ENCODE measurements at regions not wholly inside any gene's neighbourhood (a gene's known extent, or its start where the extent isn't known, plus 50 kb on each side); places are given as distances from the start of the nearest gene placed in this dataset.

DNA sequence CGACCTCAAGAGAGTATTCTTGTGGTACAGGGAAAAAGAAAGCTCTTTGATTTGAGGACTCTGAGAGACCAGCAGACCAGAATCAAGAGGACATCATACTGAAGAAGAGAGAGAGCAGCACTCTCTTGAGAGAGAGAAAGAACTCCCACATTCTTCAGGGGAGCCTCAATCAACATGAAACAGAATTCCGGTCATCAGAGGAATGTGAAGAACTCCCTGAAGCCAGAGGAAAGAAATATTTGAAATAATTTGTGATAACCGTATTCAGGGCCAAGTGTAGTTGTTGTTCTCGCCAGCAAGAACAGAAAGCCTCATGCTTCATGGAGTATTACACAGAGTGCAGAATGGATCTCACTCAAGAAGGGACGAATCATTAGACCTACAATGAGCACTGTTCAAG is 363.8 kb upstream of the TMEM132C start:
- no peak overlapping the region for H3K4me3 ChIP-seq (ENCODE audit: low read depth, low read length)
- TF ChIP-seq, protein P1, sequence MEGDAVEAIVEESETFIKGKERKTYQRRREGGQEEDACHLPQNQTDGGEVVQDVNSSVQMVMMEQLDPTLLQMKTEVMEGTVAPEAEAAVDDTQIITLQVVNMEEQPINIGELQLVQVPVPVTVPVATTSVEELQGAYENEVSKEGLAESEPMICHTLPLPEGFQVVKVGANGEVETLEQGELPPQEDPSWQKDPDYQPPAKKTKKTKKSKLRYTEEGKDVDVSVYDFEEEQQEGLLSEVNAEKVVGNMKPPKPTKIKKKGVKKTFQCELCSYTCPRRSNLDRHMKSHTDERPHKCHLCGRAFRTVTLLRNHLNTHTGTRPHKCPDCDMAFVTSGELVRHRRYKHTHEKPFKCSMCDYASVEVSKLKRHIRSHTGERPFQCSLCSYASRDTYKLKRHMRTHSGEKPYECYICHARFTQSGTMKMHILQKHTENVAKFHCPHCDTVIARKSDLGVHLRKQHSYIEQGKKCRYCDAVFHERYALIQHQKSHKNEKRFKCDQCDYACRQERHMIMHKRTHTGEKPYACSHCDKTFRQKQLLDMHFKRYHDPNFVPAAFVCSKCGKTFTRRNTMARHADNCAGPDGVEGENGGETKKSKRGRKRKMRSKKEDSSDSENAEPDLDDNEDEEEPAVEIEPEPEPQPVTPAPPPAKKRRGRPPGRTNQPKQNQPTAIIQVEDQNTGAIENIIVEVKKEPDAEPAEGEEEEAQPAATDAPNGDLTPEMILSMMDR (IDR thresholded peaks at IDR 0.05; ENCODE audit: insufficient read depth, low read length) = no peak
- peak; percentile 72 for DNase-seq (ENCODE audit: low read depth)

DNA sequence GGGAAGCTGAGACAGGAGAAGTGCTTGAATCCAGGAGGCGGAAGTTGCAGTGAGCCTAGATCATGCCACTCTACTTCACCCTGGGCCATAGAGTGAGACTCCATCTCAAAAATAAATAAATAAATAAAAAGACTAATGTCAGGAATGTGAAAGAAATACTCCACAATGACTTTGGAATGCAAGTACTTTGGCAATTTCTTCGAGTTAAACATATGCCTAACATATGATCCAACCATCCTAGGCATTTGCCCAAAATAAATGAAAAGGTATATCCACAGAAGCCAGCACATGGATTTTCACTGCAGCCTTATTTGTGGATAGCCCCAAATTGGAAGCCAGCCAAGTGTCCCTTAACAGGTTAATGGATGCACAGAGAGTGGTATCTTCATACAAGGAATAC is 357.9 kb upstream of the TMEM132C start:
- peak; percentile 59 for DNase-seq (ENCODE audit: low read depth)
- TF ChIP-seq, protein P1 (IDR thresholded peaks at IDR 0.05; ENCODE audit: insufficient read depth, low read length) = no peak
- H3K4me3 ChIP-seq (ENCODE audit: low read depth, low read length) = no peak overlapping the region

DNA sequence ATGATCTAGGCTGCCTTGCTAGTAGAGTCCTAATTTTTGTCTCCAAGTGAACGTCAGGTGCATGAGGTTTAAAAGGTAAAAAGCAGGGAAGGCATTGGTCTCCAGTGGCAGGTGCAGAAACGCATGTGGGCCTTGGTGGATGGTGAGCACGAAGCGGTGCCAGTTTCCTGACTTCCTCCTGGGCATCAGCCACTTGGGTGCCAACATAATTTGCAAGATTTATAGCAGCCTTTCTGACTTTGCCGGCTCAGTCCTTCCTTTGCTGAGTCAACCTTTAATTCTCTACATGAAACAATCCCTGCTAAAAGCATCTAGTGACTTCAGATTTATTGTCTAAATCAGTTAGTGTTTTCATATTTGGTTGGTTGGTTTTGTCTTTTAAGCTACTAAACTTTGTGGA is 355.7 kb upstream of the TMEM132C start:
- no peak overlapping the region for H3K4me3 ChIP-seq (ENCODE audit: low read depth, low read length)
- TF ChIP-seq, protein P1 (IDR thresholded peaks at IDR 0.05; ENCODE audit: insufficient read depth, low read length) = no peak
- DNase-seq (ENCODE audit: low read depth) = no peak

DNA sequence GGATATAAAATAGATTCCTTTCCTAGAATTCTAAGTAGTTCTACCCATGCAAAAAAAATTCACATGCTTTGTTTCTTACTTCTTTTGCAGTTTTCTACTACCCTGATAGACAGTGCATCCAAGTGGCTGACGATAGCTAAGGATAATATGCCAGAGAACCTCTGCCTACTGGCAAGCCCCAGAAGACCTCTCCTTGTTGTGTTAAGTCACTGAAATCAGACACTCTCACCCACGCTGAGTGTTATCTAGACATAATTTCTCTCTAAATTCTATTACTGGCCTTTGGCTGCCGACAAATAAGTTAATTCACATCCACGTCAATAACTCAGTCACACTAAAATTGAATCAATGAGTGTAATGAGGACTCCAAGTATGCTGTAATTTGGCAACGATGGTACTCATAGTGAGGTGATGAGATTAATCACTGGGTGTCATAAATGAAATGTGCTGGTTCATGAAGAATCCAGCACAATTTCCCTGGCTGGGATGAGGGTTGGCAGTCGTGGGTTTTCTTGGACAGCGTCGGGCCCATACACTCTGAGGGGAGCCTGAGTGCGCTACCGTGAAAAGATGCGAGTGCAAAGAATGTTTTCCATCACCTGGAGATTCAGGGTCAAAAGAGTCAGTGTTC is 354.8 kb upstream of the TMEM132C start:
- no peak overlapping the region for H3K4me3 ChIP-seq (ENCODE audit: low read depth, low read length)
- TF ChIP-seq, protein P1 (IDR thresholded peaks at IDR 0.05; ENCODE audit: insufficient read depth, low read length) = no peak
- no peak for DNase-seq (ENCODE audit: low read depth)

DNA sequence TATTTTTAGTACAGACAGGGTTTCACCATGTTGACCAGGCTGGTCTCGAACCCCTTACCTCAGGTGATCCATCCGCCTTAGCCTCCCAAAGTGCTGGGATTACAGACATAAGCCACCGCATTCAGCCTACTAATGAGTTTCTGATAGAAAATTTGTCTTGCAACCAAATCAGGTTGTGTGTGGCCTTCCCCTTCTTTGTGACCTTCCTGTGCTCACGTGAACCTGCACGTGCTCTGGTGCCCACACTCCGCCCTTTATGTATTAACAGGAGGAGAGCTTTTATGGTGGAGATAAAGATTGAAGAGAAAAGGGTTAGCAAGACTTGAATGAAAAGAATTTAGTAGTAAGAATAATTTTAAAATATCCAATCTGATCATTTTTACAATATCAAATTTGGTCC is 343.5 kb upstream of the TMEM132C start:
- H3K4me3 ChIP-seq (ENCODE audit: low read depth, low read length) = no peak overlapping the region
- no peak for DNase-seq (ENCODE audit: low read depth)
- TF ChIP-seq, protein P1 (IDR thresholded peaks at IDR 0.05; ENCODE audit: insufficient read depth, low read length) = no peak

DNA sequence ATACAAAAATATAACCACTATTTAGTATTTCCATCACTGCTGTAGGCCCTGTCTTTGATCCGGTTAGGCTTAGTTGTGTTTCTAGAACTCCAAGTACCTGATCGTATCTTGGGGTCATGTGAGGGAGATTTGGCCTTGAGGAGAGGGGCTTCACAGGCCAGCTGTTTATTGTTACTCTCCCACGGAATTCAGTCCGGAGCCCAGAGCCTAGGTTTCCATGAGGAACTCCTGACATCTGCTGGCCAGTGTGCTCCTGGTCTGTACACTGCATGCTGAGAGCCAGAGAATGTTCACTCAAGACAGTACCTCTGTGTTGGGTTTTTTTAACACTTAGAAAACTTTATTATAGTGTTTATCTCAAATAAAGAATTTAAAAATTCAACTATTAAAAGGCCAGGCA is 341.0 kb upstream of the TMEM132C start:
- peak; percentile 72 for DNase-seq (ENCODE audit: low read depth)
- TF ChIP-seq, protein P1 (IDR thresholded peaks at IDR 0.05; ENCODE audit: insufficient read depth, low read length) = peak; percentile 83
- no peak overlapping the region for H3K4me3 ChIP-seq (ENCODE audit: low read depth, low read length)

DNA sequence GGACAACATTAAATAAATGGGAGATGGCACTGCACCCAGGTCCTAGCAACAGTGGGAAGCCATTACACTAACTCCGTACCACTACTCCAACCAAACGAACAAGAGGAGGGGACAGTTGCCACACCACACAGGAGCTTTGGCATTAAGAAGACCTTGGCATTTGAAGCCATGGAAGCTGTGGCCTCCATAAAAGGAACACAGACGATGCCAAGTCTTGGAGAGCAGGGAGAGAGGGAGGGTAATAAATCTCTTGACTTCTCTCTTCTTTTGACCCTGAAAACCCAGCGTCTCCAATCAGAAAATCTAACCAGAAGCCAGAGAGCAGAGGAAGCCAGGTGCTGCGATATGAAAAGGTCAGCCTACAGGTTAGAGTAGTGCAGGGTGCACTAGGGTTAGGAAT is 338.8 kb upstream of the TMEM132C start:
- DNase-seq (ENCODE audit: low read depth) = no peak
- TF ChIP-seq, protein P1 (IDR thresholded peaks at IDR 0.05; ENCODE audit: insufficient read depth, low read length) = no peak
- H3K4me3 ChIP-seq (ENCODE audit: low read depth, low read length) = no peak overlapping the region

Data from fibroblast of the aortic adventitia (primary cell).